K562 (cell line): ENCODE measurements at regions not wholly inside any gene's neighbourhood (a gene's known extent, or its start where the extent isn't known, plus 50 kb on each side); places are given as distances from the start of the nearest gene placed in this dataset.

Source experiments
- BCOR ChIP-seq: fragments of 450-650 bp; IDR thresholded peaks from 2 replicates; pipeline ENCODE4 v1.6.1; 2016
- BRCA1 ChIP-seq, 2 experiments: fragments of 450-650 bp in 1 of 2; sonication (generic) in 1 of 2; formaldehyde crosslinking in 1 of 2; IDR thresholded peaks; 2 replicates each; pipeline versions ENCODE4 v1.5.0 to v1.6.1; 2017 to 2020; ENCODE audit warnings: mild to moderate bottlenecking in 1 of 2, missing genetic modification reagents in 1 of 2
- CEBPB ChIP-seq: fragments of 450-650 bp; IDR thresholded peaks from 2 replicates; pipeline ENCODE4 v1.6.1; 2016; ENCODE audit warnings: missing genetic modification characterization, missing compliant biosample characterization
- CEBPZ ChIP-seq: fragments of 150-350 bp; IDR thresholded peaks from 2 replicates; pipeline ENCODE4 v1.6.1; 2014; ENCODE audit warnings: low read depth, mild to moderate bottlenecking, low read length, borderline replicate concordance
- CHD4 ChIP-seq: fragments of 200-600 bp; sonication (generic); IDR thresholded peaks from 3 replicates; pipeline ENCODE4 v1.6.1; 2012; ENCODE audit warnings: low read depth, mild to moderate bottlenecking, mixed read lengths, low read length, inconsistent platforms; ENCODE audit not compliant: insufficient read depth, insufficient replicate concordance, poor library complexity, severe bottlenecking
- DNMT1 ChIP-seq: fragments of 450-650 bp; IDR thresholded peaks from 2 replicates; pipeline ENCODE4 v1.6.1; 2016; ENCODE audit warnings: antibody characterized with exemption, mild to moderate bottlenecking
- FOXJ3 ChIP-seq: sonication (generic); formaldehyde crosslinking; IDR thresholded peaks from 2 replicates; pipeline ENCODE4 v1.4.0; 2020; ENCODE audit warnings: mild to moderate bottlenecking, missing genetic modification reagents
- GTF2B ChIP-seq: IDR thresholded peaks from 2 replicates; pipeline ENCODE4 v1.6.1; 2011; ENCODE audit not compliant: insufficient read length; ENCODE audit errors: extremely low read depth
- KDM1A ChIP-seq, 2 experiments: fragments of 450-650 bp; IDR thresholded peaks; 2 replicates each; pipeline ENCODE4 v1.6.1; 2016; ENCODE audit warnings: mild to moderate bottlenecking in 2 of 2
- PHB2 ChIP-seq: fragments of 450-650 bp; IDR thresholded peaks from 2 replicates; pipeline ENCODE4 v1.6.1; 2017; ENCODE audit warnings: low read depth
- PKNOX1 ChIP-seq: fragments of 450-650 bp; IDR thresholded peaks from 2 replicates; pipeline ENCODE4 v1.6.1; 2016
- PTRF ChIP-seq: fragments of 450-650 bp; IDR thresholded peaks from 2 replicates; pipeline ENCODE4 v1.6.1; 2016; ENCODE audit warnings: mild to moderate bottlenecking, missing genetic modification characterization, missing compliant biosample characterization
- RBM25 ChIP-seq: fragments of 200-400 bp; formaldehyde crosslinking; IDR thresholded peaks from 2 replicates; pipeline ENCODE4 v1.6.1; 2018; ENCODE audit warnings: low read length, low read depth, moderate library complexity; ENCODE audit not compliant: severe bottlenecking
- RCOR1 ChIP-seq, 2 experiments: IDR thresholded peaks; 2 replicates each; pipeline ENCODE4 v1.6.1; 2012; ENCODE audit warnings: low read depth in 2 of 2, low read length in 2 of 2, borderline replicate concordance in 1 of 2, improper control_type of control experiment in 1 of 2
- SREBF1 ChIP-seq: fragments of 150-350 bp; IDR thresholded peaks from 2 replicates; pipeline ENCODE4 v1.6.1; 2014; ENCODE audit warnings: antibody characterized with exemption, low read depth, low read length, borderline replicate concordance
- ZFX ChIP-seq: sonication (generic); formaldehyde crosslinking; IDR thresholded peaks from 2 replicates; pipeline ENCODE4 v1.8.0; 2022; ENCODE audit warnings: mild to moderate bottlenecking, missing genetic modification reagents, moderate library complexity
- ZNF224 ChIP-seq: sonication (generic); formaldehyde crosslinking; IDR thresholded peaks from 2 replicates; pipeline ENCODE4 v1.8.0; 2022; ENCODE audit warnings: mild to moderate bottlenecking, missing genetic modification reagents
- ZNF512 ChIP-seq: IDR thresholded peaks from 2 replicates; pipeline ENCODE4 v1.6.1; 2016; ENCODE audit warnings: missing genetic modification characterization, missing compliant biosample characterization

GRCh38 chr3:177529071-177529550, 331.8 kb upstream of the TBL1XR1 start (continued):
- TF ChIP-seq ZNF512: no peak
- TF ChIP-seq BRCA1 (IDR thresholded peaks at IDR 0.05): no peak
- TF ChIP-seq BRCA1 (CRISPR knock-in tag; IDR thresholded peaks at IDR 0.05): no peak
- TF ChIP-seq FOXJ3 (CRISPR knock-in tag): no peak
- TF ChIP-seq PKNOX1: peak; percentile 80
- TF ChIP-seq CHD4: peak; percentile 70
- TF ChIP-seq RCOR1 (IDR thresholded peaks at IDR 0.05; ENCODE audit: borderline replicate concordance in 1 of 2, low read depth in 2 of 2, low read length in 2 of 2): no peak
- peak; percentile 37 to 59; a peak in 3 of 4 replicates for TF ChIP-seq KDM1A (IDR thresholded peaks at IDR 0.05)
- TF ChIP-seq DNMT1: no peak
- TF ChIP-seq PTRF (tag): no peak
- TF ChIP-seq ZNF224 (CRISPR knock-in tag): no peak
- no peak for TF ChIP-seq PHB2
- TF ChIP-seq CEBPZ: no peak
- TF ChIP-seq GTF2B: no peak
- no peak for TF ChIP-seq ZFX (CRISPR knock-in tag)
- TF ChIP-seq RBM25: peak; percentile 89
- peak; percentile 51; the same call in 1 of the 2 replicates for TF ChIP-seq BCOR
- no peak for TF ChIP-seq SREBF1
- no peak for TF ChIP-seq CEBPB (tag)
